Activated CD8-positive, alpha-beta T cell treated with anti-CD3 and anti-CD28 coated beads for 36 hours (primary cell): ENCODE measurements at regions not wholly inside any gene's neighbourhood (a gene's known extent, or its start where the extent isn't known, plus 50 kb on each side); places are given as distances from the start of the nearest gene placed in this dataset.

ENCODE experiments used
- ATAC-seq: fragments of 200-7000 bp; cut with Tn5 transposase; one replicate; pipeline ENCODE4 v1.10.0; 2021; ENCODE audit warnings: mild to moderate bottlenecking, moderate library complexity
- CTCF ChIA-PET: fragments of 350-600 bp; sonication (Branson Sonifier 250); formaldehyde crosslinking; loops from one replicate; lab custom pipeline; 2021; ENCODE audit warnings: antibody characterized with exemption; lab: Charles Lee
- POLR2A ChIA-PET: fragments of 350-600 bp; sonication (Branson Sonifier 250); formaldehyde crosslinking; loops from one replicate; lab custom pipeline; 2021; ENCODE audit warnings: antibody characterized with exemption; lab: Charles Lee
- DNase-seq: peaks from one replicate; pipeline ENCODE4 v3.0.0-alpha.2; 2020
- H3K27ac Mint-ChIP-seq: one replicate; pipeline ENCODE4 v1.8.0; 2021; ENCODE audit warnings: mild to moderate bottlenecking, mixed read lengths
- H3K27me3 Mint-ChIP-seq: one replicate; pipeline ENCODE4 v1.8.0; 2021; ENCODE audit warnings: mixed read lengths
- H3K36me3 Mint-ChIP-seq: one replicate; pipeline ENCODE4 v1.8.0; 2021; ENCODE audit warnings: low read depth, mixed read lengths
- H3K4me1 Mint-ChIP-seq: one replicate; pipeline ENCODE4 v1.8.0; 2021; ENCODE audit warnings: low read depth, mixed read lengths
- H3K4me3 Mint-ChIP-seq: one replicate; pipeline ENCODE4 v1.8.0; 2021; ENCODE audit warnings: mild to moderate bottlenecking, moderate library complexity, mixed read lengths
- H3K9me3 Mint-ChIP-seq: one replicate; pipeline ENCODE4 v1.8.0; 2021; ENCODE audit warnings: mixed read lengths
- intact Hi-C: fragments of 100-400 bp; cut with micrococcal nuclease; formaldehyde crosslinking; loops from one replicate; pipeline ENCODE4 v1.10.0; 2022
- TF ChIP-seq, protein P1 (sequence below): fragments of 200-600 bp; IDR thresholded peaks from one replicate; pipeline ENCODE4 v1.8.0; 2022; ENCODE audit warnings: antibody characterized with exemption, mild to moderate bottlenecking

DNA sequence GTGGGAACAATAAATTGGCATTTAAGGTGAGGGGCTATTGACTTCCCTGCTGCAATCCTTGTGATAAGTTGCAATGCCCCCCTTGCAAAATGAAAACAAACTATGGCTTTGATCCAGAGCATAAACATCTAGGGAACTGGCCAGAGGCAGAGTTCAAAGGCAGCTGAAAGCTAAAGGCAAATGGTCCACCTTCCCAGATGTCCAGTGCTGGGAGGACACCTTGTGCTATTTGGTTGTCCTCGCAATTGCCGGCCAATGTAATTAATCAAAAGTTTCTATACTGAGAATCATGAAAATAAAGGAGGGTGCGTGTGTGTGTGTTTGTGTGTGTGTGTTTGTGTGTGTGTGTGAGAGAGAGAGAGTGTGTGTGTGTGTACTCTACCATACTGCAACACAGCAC, 337.4 kb downstream of the CBLN4 start:
- H3K36me3 Mint-ChIP-seq = no peaks in the 10 kb centered on the region
- no peaks in the 10 kb centered on the region for H3K9me3 Mint-ChIP-seq
- ATAC-seq = no peak
- H3K27ac Mint-ChIP-seq = no peak overlapping the region
- CTCF ChIA-PET = no interaction called here
- H3K4me1 Mint-ChIP-seq = no peaks in the 10 kb centered on the region
- DNase-seq = no peak
- no peak overlapping the region for H3K4me3 Mint-ChIP-seq
- TF ChIP-seq, protein P1, sequence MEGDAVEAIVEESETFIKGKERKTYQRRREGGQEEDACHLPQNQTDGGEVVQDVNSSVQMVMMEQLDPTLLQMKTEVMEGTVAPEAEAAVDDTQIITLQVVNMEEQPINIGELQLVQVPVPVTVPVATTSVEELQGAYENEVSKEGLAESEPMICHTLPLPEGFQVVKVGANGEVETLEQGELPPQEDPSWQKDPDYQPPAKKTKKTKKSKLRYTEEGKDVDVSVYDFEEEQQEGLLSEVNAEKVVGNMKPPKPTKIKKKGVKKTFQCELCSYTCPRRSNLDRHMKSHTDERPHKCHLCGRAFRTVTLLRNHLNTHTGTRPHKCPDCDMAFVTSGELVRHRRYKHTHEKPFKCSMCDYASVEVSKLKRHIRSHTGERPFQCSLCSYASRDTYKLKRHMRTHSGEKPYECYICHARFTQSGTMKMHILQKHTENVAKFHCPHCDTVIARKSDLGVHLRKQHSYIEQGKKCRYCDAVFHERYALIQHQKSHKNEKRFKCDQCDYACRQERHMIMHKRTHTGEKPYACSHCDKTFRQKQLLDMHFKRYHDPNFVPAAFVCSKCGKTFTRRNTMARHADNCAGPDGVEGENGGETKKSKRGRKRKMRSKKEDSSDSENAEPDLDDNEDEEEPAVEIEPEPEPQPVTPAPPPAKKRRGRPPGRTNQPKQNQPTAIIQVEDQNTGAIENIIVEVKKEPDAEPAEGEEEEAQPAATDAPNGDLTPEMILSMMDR = no peak
- H3K27me3 Mint-ChIP-seq = no peaks in the 10 kb centered on the region
- POLR2A ChIA-PET = no interaction called here
- intact Hi-C loops = no loop called here

DNA sequence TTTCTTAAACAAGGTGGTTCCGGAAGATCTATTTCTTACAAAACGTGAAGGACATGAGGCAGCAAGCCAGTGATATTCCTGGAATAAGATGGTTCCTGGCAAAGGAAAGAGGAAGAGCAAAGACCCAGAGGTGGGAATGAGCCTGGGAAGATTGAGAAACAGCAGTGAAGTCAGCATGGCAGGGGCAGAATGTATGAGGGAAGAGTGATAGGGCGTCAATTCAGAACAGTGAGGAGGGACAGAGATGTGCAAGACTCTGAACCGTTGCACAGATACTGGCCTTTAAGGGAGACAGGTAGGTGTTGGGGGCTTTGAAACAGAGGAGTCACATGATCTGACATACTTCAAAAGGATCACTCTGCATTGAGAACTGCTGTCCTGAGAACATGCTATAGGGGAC, 338.3 kb downstream of the CBLN4 start:
- ATAC-seq (no peak), DNase-seq (no peak)
- Mint-ChIP-seq H3K36me3 (no peaks in the 10 kb centered on the region), H3K27ac (no peak overlapping the region), H3K9me3 (no peaks in the 10 kb centered on the region), H3K4me3 (no peak overlapping the region), H3K4me1 (no peaks in the 10 kb centered on the region), H3K27me3 (no peaks in the 10 kb centered on the region)
- POLR2A ChIA-PET = no interaction called here
- CTCF ChIA-PET = no interaction called here
- TF ChIP-seq, protein P1 = no peak
- intact Hi-C loops = no loop called here

DNA sequence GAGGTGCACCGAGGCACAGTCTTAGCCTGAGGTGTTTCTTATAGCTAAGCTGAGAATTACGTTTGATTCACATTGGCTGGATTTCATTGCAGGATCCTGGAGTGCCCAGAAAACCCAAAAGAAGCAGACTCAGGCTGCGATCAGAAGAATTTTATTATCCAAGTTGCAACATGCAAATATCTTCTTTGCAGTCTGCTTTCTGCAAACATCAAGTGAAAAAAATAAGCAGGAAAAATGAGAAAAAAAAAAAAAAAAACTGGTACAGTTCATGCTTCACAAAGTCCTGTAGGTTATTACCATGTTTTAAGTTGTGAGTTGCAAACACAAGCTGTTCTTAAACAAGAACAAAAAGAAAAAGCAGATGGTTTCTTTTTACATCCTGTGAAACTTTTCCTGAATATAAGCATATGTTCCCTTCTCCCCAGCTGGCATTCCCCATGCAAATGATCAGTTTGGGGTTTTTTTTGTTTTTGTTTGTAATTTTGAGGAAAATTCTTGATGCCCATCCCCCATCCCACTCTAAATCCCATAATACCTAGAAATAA, 349.0 kb downstream of the CBLN4 start:
- no peaks in the 10 kb centered on the region for H3K4me1 Mint-ChIP-seq
- H3K27me3 Mint-ChIP-seq = no peaks in the 10 kb centered on the region
- no peaks in the 10 kb centered on the region for H3K36me3 Mint-ChIP-seq

DNA sequence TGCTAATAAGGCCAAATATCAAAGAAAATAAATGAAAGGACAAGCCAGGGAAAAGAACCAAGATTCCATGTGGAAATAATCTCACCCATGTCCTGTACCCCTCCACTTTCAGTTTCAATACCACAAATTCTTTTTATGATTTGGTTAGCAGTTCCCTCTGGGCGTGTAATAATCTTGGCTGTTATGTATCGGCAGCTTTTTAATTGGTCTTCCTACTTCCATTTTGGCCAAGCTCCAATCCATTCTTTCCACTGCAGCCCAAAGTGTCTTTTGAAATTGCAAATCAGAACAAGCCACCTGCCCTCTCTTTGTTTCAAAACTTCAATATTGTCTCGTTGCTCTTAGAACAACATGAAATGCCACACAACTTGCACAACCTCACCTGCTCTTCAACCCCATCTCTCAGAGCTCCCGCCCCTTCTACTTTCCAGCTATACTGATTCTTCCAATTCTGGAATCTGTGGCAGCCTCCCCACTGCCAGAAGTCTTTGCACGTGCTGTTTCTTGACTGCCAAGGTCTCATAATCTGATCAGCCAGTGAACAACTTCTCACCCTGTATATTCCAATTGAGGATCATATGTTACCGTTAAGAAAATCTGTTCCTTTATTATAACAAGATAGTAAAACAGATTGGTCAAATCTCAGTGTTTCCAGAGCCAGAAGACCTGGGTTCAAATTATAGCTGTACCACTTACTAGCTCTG, 354.5 kb downstream of the CBLN4 start:
- H3K4me1 Mint-ChIP-seq = no peaks in the 10 kb centered on the region
- intact Hi-C loops = no loop called here
- H3K4me3 Mint-ChIP-seq = no peak overlapping the region
- DNase-seq = no peak
- no peak overlapping the region for H3K27ac Mint-ChIP-seq
- H3K36me3 Mint-ChIP-seq = no peaks in the 10 kb centered on the region
- no peak for ATAC-seq
- H3K9me3 Mint-ChIP-seq = peaks cover 3% of the 10 kb centered on the region
- TF ChIP-seq, protein P1 = no peak
- CTCF ChIA-PET = no interaction called here
- H3K27me3 Mint-ChIP-seq = no peaks in the 10 kb centered on the region
- POLR2A ChIA-PET = no interaction called here

More for the DNA sequence above, 349.0 kb downstream of the CBLN4 start:
- TF ChIP-seq, protein P1 = no peak
- ATAC-seq = no peak
- ChIA-PET CTCF (no interaction called here), POLR2A (no interaction called here)
- no peak overlapping the region for H3K27ac Mint-ChIP-seq
- H3K9me3 Mint-ChIP-seq = peaks cover 3% of the 10 kb centered on the region
- no peak overlapping the region for H3K4me3 Mint-ChIP-seq
- no peak for DNase-seq
- intact Hi-C loops = no loop called here

DNA sequence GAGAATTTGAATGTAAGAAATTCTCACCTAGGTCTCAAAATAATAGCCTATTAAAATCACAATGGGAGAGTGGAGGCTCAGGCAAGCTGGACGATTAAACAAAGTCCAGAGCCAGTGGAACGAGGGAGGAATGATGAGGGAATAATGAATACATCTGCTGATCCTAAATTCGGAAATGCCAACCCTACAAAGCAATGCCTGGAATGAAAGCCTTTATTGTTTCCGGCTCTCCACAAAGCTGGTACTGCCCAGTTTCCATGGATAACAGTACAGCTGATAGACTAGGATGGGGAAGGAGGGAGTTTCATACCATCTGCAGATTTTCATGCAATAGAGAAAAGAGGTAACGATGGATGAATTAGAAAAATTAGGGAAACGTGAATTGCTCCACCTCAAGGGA, 356.1 kb downstream of the CBLN4 start:
- Mint-ChIP-seq H3K36me3 (no peaks in the 10 kb centered on the region), H3K27ac (no peak overlapping the region), H3K4me1 (no peaks in the 10 kb centered on the region), H3K27me3 (no peaks in the 10 kb centered on the region), H3K9me3 (peaks cover 3% of the 10 kb centered on the region), H3K4me3 (no peak overlapping the region)
- TF ChIP-seq, protein P1 = no peak
- ChIA-PET POLR2A (no interaction called here), CTCF (no interaction called here)
- DNase-seq = no peak
- intact Hi-C loops = no loop called here
- no peak for ATAC-seq
